ENCODE measurements at regions not wholly inside any gene's neighbourhood (a gene's known extent, or its start where the extent isn't known, plus 50 kb on each side); places are given as distances from the start of the nearest gene placed in this dataset.

- Histone ChIP-seq H3K9me3 (ENCODE audit: control insufficient read depth, insufficient read depth, low read length) (no peaks in the 10 kb centered on the region), H3K9ac (ENCODE audit: low read depth, low read length) (no peak overlapping the region), H3K36me3 (ENCODE audit: insufficient read depth, low read length) (no peaks in the 10 kb centered on the region), H3K4me1 (ENCODE audit: insufficient read depth, low read length) (no peaks in the 10 kb centered on the region)
These were observed 825.0 kb upstream of the ROBO1 start for GRCh38 chr3:80592792-80593191.

- no peak overlapping the region for H3K9ac ChIP-seq (ENCODE audit: low read depth, low read length)
- no peaks in the 10 kb centered on the region for H3K4me1 ChIP-seq (ENCODE audit: insufficient read depth, low read length)
- no peaks in the 10 kb centered on the region for H3K9me3 ChIP-seq (ENCODE audit: control insufficient read depth, insufficient read depth, low read length)
- H3K36me3 ChIP-seq (ENCODE audit: insufficient read depth, low read length) = no peaks in the 10 kb centered on the region
These were observed 818.5 kb upstream of the ROBO1 start for GRCh38 chr3:80586338-80586737.

DNA sequence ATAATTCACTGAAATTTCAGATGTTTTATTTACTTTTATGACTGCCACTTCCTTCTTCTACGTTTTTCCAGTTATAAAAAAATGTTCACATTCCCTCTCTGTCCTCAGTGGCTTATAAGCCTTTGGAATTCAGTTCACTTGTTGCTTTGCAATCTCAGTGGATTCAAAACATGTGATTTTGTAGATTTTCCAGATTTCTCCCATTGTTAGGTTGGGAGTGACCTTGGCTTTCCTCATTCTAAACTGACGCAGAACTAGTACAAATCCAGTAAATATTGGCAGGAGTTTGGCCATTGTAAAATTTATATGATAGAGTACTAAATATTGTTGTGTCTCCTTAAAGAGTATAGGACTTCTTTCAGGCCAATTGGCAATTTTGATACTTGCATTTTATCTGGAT is 812.3 kb upstream of the ROBO1 start:
- peaks cover 4% of the 10 kb centered on the region; the same call in 1 of the 2 replicates for H3K4me1 ChIP-seq (ENCODE audit: insufficient read depth, low read length)
- no peaks in the 10 kb centered on the region for H3K36me3 ChIP-seq (ENCODE audit: insufficient read depth, low read length)
- no peaks in the 10 kb centered on the region for H3K9me3 ChIP-seq (ENCODE audit: control insufficient read depth, insufficient read depth, low read length)

DNA sequence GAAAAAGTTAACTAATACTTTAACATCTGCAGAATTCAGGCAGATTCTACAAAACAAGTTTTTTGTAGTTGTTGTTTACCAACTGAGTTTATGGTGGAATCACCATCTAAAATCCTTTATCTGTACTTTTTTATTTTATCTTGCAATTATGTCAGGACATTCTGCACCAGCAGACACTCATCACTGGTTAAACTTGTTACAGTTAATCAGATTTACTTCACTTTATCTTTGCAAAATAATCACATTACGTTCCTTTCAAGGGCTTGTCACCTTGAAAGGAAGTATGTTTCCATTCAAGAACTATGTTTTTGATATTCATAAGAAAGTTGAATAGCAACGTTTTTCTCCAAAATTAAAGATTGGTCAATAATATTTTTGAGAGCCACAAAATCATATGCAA is 796.6 kb upstream of the ROBO1 start:
- H3K36me3 ChIP-seq (ENCODE audit: insufficient read depth, low read length) = no peaks in the 10 kb centered on the region
- no peak overlapping the region for H3K9ac ChIP-seq (ENCODE audit: low read depth, low read length)
- no peaks in the 10 kb centered on the region for H3K4me1 ChIP-seq (ENCODE audit: insufficient read depth, low read length)
- H3K9me3 ChIP-seq (ENCODE audit: control insufficient read depth, insufficient read depth, low read length) = no peaks in the 10 kb centered on the region

More for the DNA sequence above, 812.3 kb upstream of the ROBO1 start:
- no peak overlapping the region for H3K9ac ChIP-seq (ENCODE audit: low read depth, low read length)

- H3K36me3 ChIP-seq (ENCODE audit: insufficient read depth, low read length) = no peaks in the 10 kb centered on the region
- H3K9ac ChIP-seq (ENCODE audit: low read depth, low read length) = no peak overlapping the region
- no peaks in the 10 kb centered on the region for H3K9me3 ChIP-seq (ENCODE audit: control insufficient read depth, insufficient read depth, low read length)
These were observed 791.9 kb upstream of the ROBO1 start for GRCh38 chr3:80559701-80560100.

GRCh38 chr3:80556763-80557162 is 789.0 kb upstream of the ROBO1 start:
- H3K4me1 ChIP-seq (ENCODE audit: insufficient read depth, low read length) = no peaks in the 10 kb centered on the region
- H3K9ac ChIP-seq (ENCODE audit: low read depth, low read length) = no peak overlapping the region
- H3K36me3 ChIP-seq (ENCODE audit: insufficient read depth, low read length) = no peaks in the 10 kb centered on the region
- no peaks in the 10 kb centered on the region for H3K9me3 ChIP-seq (ENCODE audit: control insufficient read depth, insufficient read depth, low read length)

More at GRCh38 chr3:80559701-80560100, 791.9 kb upstream of the ROBO1 start:
- no peaks in the 10 kb centered on the region for H3K4me1 ChIP-seq (ENCODE audit: insufficient read depth, low read length)

- no peaks in the 10 kb centered on the region for H3K4me1 ChIP-seq (ENCODE audit: insufficient read depth, low read length)
- no peaks in the 10 kb centered on the region for H3K36me3 ChIP-seq (ENCODE audit: insufficient read depth, low read length)
- no peak overlapping the region for H3K9ac ChIP-seq (ENCODE audit: low read depth, low read length)
- no peaks in the 10 kb centered on the region for H3K9me3 ChIP-seq (ENCODE audit: control insufficient read depth, insufficient read depth, low read length)
These were observed 786.5 kb upstream of the ROBO1 start for GRCh38 chr3:80554304-80554703.

GRCh38 chr3:80553211-80553610 is 785.4 kb upstream of the ROBO1 start:
- Histone ChIP-seq H3K4me1 (ENCODE audit: insufficient read depth, low read length) (no peaks in the 10 kb centered on the region), H3K9me3 (ENCODE audit: control insufficient read depth, insufficient read depth, low read length) (no peaks in the 10 kb centered on the region), H3K9ac (ENCODE audit: low read depth, low read length) (no peak overlapping the region), H3K36me3 (ENCODE audit: insufficient read depth, low read length) (no peaks in the 10 kb centered on the region)

DNA sequence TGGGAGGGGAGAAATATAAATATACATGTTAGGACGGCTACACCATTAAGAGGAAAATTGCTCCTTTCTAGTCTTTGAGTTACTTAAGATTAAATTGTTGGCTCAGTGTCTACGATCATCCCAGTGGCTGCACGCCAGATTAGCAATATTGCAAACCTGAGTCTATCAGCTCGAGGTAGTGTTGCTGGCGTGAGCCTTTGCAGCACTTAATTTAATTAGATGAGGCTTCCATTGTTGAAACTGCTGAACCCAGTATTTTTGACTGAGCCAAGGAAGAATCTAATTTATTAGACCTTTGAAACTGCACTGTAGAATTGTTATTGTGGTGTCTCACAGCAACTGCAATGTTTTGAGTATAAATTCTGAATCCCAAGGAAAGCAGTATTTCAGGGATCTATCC is 782.4 kb upstream of the ROBO1 start:
- no peaks in the 10 kb centered on the region for H3K36me3 ChIP-seq (ENCODE audit: insufficient read depth, low read length)
- H3K4me1 ChIP-seq (ENCODE audit: insufficient read depth, low read length) = no peaks in the 10 kb centered on the region
- H3K9me3 ChIP-seq (ENCODE audit: control insufficient read depth, insufficient read depth, low read length) = no peaks in the 10 kb centered on the region
- no peak overlapping the region for H3K9ac ChIP-seq (ENCODE audit: low read depth, low read length)

- Histone ChIP-seq H3K9me3 (ENCODE audit: control insufficient read depth, insufficient read depth, low read length) (no peaks in the 10 kb centered on the region), H3K36me3 (ENCODE audit: insufficient read depth, low read length) (no peaks in the 10 kb centered on the region), H3K4me1 (ENCODE audit: insufficient read depth, low read length) (no peaks in the 10 kb centered on the region), H3K9ac (ENCODE audit: low read depth, low read length) (no peak overlapping the region)
These were observed 781.4 kb upstream of the ROBO1 start for GRCh38 chr3:80549173-80549572.

GRCh38 chr3:80543154-80543553 is 775.4 kb upstream of the ROBO1 start:
- Histone ChIP-seq H3K9ac (ENCODE audit: low read depth, low read length) (no peak overlapping the region), H3K4me1 (ENCODE audit: insufficient read depth, low read length) (no peaks in the 10 kb centered on the region; the same call in 1 of the 2 replicates), H3K36me3 (ENCODE audit: insufficient read depth, low read length) (no peaks in the 10 kb centered on the region), H3K9me3 (ENCODE audit: control insufficient read depth, insufficient read depth, low read length) (no peaks in the 10 kb centered on the region)

DNA sequence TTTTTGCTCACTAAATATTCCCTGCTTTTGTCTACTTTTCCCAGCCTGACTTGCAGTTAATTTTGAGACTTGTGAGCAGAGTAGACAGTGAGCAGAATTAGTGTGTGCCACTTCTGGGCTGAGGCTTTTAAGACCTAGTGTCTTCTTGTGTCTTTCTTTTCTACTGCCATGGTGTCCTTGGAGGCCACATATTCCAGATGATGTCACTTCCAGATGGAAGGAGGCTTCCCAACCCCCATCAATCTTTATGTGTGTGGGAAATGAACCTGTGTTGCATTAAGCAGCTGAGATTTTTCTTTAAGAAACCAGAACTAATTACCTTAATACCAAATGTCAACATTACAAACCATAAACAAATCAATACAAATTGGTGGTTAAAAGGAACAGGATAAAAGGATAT is 774.7 kb upstream of the ROBO1 start:
- H3K9ac ChIP-seq (ENCODE audit: low read depth, low read length) = no peak overlapping the region

GRCh38 chr3:80537680-80538079 is 769.9 kb upstream of the ROBO1 start:
- no peaks in the 10 kb centered on the region for H3K36me3 ChIP-seq (ENCODE audit: insufficient read depth, low read length)
- H3K9ac ChIP-seq (ENCODE audit: low read depth, low read length) = no peak overlapping the region
- H3K4me1 ChIP-seq (ENCODE audit: insufficient read depth, low read length) = no peaks in the 10 kb centered on the region; the same call in 1 of the 2 replicates
- no peaks in the 10 kb centered on the region for H3K9me3 ChIP-seq (ENCODE audit: control insufficient read depth, insufficient read depth, low read length)

More for the DNA sequence above, 774.7 kb upstream of the ROBO1 start:
- Histone ChIP-seq H3K9me3 (ENCODE audit: control insufficient read depth, insufficient read depth, low read length) (no peaks in the 10 kb centered on the region), H3K4me1 (ENCODE audit: insufficient read depth, low read length) (no peaks in the 10 kb centered on the region; the same call in 1 of the 2 replicates), H3K36me3 (ENCODE audit: insufficient read depth, low read length) (no peaks in the 10 kb centered on the region)

DNA sequence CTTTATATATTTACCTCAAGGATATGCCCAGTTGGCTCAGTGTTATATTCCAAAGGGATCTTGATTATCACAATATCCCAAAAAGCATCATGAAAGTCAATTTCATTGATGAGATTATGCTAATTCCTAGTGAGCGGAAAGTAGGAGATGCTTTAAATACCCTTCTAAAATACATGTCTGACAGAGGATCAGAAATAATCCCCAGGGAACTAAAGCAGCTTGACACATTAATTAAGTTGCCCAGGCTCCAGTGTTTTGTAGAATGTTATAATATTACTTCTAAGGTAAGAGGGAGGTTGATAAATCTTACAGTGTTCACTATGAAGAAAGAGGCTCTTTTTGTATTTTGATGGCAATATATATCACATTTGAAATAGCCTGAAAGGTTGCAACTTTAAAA is 767.5 kb upstream of the ROBO1 start:
- no peaks in the 10 kb centered on the region; the same call in 1 of the 2 replicates for H3K4me1 ChIP-seq (ENCODE audit: insufficient read depth, low read length)
- no peak overlapping the region for H3K9ac ChIP-seq (ENCODE audit: low read depth, low read length)
- no peaks in the 10 kb centered on the region for H3K9me3 ChIP-seq (ENCODE audit: control insufficient read depth, insufficient read depth, low read length)
- no peaks in the 10 kb centered on the region for H3K36me3 ChIP-seq (ENCODE audit: insufficient read depth, low read length)

GRCh38 chr3:80533553-80533952 is 765.8 kb upstream of the ROBO1 start:
- Histone ChIP-seq H3K4me1 (ENCODE audit: insufficient read depth, low read length) (no peaks in the 10 kb centered on the region), H3K9ac (ENCODE audit: low read depth, low read length) (no peak overlapping the region), H3K36me3 (ENCODE audit: insufficient read depth, low read length) (no peaks in the 10 kb centered on the region), H3K9me3 (ENCODE audit: control insufficient read depth, insufficient read depth, low read length) (peaks cover 2% of the 10 kb centered on the region; the same call in 1 of the 2 replicates)

DNA sequence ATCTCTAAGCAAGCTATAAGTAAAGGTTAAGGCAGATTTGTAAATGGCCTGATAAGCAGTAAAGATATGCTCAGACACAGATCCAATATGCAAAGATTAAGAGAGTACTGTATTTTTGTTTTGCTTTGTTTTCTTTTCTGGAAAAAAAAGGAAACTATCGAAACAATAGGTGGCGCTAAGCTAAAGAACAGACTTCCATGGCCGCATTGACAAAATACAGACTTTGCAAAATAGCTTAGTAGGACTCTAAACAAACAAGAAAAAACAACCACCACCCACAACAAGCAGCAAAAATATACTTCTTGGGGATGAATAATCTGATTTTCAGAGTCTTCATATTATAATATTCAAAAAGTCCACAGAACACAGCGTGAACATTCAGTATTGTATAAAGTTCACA is 758.4 kb upstream of the ROBO1 start:
- H3K4me1 ChIP-seq (ENCODE audit: insufficient read depth, low read length) = no peaks in the 10 kb centered on the region; the same call in 1 of the 2 replicates
- peaks cover 3% of the 10 kb centered on the region; the same call in 1 of the 2 replicates for H3K9me3 ChIP-seq (ENCODE audit: control insufficient read depth, insufficient read depth, low read length)
- H3K36me3 ChIP-seq (ENCODE audit: insufficient read depth, low read length) = no peaks in the 10 kb centered on the region
- no peak overlapping the region for H3K9ac ChIP-seq (ENCODE audit: low read depth, low read length)

All from ES-I3 (cell line).